Fibroblast of upper back skin (primary cell): ENCODE measurements at regions not wholly inside any gene's neighbourhood (a gene's known extent, or its start where the extent isn't known, plus 50 kb on each side); places are given as distances from the start of the nearest gene placed in this dataset.

Experiments used
- DNase-seq: peaks from one replicate; pipeline ENCODE4 v3.0.0-alpha.2; 2013

DNA sequence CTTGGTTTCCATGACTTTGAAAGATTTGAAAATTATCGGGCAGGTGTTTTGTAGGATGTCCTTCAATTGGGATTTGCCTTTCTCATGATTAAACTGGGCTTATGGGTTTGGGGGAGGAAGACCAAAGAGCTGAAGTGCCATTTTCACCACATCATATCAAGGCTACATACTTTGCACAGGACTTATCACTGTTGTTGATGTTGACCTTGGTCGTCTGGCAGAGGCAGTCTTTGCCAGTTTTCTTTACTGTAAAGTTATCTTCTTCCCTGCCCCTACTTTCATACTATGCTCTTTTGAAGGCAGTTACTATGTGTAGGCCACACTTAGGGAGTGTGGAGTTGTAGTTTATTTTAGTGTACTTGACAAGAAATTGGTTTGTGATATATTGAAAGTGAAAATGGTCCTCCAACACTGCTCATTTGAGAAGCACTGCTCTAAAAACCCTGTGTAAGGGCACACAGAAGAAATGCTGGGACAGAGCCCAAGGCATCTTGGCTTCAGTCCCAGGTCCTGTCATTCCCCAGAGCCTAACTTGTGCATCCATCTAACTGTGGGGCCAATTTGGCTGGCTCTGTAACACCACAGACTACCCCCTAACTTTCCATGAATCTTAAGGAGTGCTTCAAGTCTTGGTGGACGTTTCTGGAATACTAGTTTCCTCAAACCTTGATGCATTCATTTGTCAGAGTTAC is 384.9 kb downstream of the KCNRG start:
- DNase-seq: peak; percentile 56

DNA sequence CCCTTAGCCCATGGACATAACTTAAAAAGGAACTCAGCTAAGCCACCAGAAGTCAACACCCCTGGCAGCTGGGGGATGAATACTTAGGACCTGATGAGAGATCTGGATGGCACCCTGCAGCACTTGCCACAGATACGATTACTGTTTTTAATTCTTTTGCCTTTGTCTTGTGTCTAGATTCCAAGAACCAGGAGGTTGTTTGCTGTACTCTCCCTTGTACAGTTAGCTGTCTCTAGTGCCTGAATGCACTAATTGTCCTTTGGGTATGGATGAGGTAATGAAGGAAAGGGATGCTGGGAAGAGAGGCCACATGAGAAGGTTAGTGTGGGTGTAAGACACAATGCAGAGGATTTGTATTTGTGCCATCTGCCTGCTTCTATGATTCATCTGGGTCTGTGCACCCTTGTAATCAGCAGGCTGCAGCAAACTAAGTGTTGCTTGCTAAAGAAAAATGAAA is 385.8 kb downstream of the KCNRG start:
- peak; percentile 76 for DNase-seq

DNA sequence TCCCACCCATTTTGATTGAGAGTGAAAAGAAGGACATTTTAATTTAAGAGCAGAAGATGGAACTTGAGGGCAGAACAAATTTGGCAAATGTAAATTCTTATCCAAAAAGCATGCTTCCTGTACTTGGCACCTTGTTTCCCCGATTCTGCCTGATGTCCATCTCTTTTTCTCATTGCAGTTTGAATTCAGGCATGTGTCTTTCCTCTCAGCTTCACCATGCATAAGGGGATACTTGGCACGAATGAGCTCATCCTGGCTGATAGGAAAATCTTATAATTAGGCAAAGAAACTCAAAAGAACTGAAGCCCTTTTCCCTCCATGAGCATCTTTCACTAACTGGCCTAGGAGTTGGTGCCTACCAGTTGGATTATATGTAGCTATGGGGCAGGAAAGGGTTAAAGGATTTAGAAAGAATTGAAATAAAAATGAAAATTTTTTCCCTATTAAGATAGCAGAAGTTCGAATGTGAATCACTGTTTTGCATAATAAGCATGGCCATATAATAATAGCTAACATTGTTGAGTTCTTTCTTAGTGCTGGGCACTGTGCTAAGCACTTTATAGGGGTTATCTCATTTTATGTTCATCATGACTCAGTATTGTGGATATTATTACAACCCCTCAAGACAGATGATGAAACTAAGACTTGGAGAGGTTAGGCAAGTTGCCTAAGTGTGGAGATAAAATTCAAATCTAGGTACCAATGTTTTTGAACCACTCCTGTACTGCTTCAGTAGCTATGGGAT is 386.6 kb downstream of the KCNRG start:
- peak; percentile 71 for DNase-seq

DNA sequence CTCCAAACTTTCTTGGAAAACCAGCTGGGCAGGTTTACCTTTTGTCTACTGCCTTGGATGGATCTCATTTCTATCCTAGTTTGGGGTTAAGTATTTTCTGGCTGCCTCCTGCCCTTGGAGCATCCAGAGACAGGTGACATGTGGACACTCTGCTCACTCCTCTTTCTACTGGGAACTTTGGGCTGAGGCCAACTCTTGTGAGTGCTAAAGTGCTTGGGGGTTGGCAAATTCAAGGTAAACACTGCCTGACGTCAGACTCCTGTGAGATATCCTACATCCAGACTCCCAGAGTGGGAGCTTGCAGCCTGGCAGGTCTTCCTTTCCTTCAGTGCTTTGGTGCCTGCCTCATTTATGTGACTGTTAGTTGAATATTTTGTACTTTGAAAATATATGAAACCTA is 388.1 kb downstream of the KCNRG start:
- DNase-seq: no peak

DNA sequence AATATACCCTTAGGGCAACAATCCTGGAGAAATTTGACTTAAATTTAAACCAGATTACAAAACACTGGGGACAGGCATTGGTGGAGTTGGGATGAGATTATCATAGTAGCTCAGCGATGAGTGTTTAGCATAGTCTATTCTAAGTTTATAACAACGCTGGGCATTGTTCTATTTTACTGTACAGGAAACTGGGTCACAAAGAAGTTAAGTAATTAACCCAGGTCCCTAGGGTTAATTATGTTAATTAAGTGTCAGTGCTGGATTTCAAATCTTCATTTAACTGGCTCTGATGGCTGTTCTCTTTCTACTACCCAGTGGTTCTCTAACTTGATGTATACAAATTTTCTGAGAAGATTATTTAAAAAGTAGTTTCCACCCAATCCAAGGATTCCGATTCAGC is 388.9 kb downstream of the KCNRG start:
- DNase-seq: no peak

DNA sequence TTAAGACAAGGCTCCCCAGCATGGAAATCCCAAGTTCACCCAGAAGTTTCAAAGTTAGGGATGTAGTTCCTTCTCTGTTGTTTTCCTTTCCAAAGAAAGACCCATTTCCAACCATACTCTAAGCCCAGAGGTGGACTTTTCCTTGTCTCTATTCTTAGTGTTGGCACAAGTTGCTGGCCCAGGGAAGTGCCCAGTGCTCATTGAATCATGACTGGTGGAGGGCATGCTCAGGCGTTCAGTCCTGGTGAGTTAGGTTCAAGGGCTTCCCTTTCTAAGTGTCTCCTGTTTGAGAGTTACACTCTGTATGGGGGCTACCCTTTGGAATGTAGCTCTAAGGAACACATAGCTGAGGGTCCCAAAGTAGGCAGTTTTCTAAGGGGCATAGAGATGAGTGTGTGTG is 389.5 kb downstream of the KCNRG start:
- no peak for DNase-seq

DNA sequence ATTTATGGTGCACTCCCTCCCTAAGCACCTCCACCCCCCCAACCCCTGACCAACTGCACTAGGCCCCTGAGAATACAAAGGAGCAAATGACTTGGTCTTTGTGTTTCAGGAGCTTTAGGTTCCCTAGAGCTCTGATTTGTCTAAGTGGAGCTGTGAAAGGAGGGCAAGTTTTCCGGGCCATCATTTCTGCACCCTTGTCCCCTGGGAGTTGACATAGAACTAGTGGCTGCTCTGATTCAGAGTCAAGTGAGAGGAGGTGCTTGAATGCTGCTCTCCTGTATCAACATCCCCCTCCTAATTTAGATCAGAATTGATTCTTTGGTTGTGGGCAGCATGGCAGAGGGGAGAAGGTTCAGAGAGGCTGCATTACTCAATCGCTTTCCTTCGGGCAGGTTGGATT is 391.6 kb downstream of the KCNRG start:
- DNase-seq: no peak

DNA sequence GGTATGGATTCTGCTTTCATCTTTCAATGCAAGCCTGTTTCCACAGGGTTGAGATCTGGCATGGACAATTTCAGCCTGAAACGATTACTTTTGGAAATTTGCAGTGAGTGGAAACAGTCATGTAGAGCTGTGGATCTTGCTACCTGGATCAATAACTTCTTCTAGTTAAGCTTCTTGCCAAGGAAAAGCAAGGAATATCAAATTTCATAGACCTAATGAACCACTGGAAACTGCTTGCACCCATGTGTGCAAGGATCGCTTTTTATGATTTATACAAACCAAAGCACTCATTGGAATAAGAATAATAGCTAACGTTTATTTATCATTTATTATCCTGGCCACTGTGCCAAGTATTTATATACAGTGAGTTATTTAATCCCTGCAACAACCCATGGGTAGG is 392.8 kb downstream of the KCNRG start:
- DNase-seq: no peak

DNA sequence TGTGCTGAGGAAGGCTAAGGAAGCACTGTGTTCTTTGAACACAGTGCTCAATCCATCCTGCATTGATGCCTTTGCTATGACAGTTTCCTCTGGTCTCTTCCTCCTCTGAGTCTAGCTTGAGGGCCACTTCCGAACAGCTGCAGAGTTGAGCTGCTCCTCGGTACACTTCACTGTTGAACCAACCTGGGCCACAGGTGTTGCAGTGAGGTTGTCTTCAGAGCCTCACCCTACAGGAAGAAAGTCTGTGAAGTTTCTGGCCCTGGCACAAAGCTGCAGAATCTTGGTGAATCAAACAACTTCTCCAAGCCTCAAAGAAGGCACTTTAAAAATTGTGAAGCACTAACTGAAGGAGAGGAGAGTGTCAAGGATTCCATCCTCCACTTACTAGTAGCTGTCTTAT is 394.0 kb downstream of the KCNRG start:
- DNase-seq: no peak

DNA sequence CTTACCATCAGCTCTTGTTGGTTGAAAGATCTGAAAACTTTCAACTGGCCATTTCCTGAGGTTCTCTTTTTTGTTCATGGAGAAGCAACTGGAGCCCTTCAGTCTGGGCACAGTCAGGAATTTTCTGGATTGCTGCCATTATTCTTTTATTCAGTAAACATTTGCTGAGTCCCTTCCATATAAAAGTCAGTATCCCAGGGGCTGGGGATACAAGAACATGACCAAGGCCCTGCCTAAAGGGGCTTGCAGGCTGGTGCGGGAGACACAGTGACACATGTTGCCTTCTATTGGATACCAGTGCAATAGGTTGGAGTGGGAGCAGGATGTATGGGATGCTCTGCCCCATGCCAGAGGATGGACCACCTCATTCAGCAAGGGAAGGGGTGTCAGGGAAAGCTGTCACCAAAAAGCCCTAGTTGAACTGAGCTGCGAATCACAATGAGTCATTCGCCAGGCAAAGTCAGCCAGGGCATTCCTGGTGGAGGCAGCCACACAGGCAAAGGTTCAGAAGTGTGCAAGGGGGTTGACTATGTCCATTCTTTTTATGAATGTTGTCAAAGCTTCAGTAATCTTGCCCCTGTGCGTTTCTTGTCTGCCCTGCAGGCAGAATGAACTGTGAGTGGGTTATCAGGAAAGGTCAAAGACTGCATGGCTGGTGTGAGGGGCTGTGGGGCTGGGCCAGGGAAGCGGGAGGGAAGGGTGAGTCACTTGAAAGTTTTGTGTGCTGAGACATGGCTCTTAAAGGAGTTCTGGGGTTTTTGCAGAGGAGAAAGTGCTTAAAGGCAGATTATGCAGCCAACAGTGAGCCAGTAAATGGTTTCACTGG is 395.9 kb downstream of the KCNRG start:
- DNase-seq: peak; percentile 86

DNA sequence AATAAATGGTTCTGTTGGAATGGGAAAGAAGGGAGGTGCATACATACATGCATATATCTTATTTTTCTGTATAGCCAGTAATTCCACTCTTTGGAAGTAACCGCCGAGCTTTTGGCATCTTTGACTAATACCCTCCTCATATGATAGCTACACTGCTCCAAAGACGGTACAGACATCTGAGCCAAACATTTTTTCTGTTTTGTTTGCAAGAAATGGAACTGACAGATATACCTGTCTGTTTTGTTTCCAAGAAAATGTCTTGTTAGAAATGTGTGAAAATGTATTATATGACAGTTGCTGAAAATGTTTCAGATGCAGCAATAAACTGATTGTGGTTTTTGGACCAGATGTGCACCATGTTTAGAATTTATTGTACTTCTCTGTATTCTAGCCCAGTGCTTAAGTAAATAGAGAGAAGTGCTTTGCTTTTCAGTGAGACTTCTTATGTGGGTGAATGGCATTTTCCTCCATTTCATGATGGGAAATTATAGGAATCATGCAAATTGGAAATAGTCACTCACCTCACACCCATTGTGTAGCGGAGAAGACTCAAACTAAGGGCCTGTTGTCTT is 396.9 kb downstream of the KCNRG start:
- DNase-seq: peak; percentile 27

DNA sequence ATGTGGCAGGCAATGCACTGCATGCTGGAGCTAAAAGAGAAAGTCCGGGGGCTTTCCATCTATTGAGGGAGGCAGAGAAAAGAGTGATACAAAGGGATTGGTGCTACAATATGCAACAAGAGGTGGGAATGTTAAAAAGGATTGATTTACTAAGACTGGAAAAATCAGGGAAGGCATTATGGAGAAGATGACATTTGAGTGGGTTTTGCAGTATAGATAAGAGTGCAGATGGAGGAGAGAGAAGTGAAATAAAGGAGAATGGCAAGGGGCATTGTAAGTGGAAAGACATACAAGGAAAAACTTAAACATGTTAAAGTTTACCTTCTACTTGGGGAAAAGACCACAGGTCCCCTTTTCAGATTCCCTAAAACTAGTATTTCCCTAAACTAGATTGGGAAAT is 399.4 kb downstream of the KCNRG start:
- no peak for DNase-seq

DNA sequence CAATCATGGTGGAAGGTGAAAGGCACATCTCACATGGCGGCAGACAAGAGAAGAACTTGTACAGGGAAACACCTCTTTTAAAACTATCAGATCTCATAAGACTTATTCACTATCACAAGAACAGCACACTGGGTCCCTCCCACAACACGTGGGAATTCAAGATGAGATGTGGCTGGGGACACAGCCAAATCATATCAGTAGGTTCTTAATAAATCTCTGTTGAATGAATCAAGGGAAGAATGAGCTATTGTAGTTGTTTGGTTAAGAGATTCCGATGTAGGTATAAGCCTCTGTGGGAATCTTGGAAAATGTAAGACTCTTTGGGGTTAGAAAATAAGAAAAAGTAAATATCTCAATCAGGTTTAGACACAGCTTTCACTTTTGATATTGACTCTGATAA is 400.2 kb downstream of the KCNRG start:
- no peak for DNase-seq

DNA sequence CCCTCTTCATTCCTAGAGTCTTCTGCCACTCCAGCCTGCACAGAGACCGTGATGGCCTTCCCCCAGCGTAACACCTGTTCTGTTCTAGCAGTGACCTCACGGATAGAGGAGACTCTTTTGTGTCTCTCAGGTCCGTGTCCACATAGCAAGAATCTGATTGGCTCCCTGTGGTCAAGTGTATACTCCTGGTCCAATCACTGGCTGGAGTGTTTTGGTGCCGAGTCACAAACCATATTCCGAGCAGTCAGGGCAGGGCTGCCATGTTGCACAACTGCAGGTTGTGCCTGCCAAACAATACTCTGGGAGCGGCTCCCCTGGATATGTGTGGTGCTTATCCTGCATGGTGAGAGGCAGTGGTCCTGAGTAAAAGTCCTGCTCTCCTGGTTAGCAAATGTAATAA is 402.4 kb downstream of the KCNRG start:
- no peak for DNase-seq

DNA sequence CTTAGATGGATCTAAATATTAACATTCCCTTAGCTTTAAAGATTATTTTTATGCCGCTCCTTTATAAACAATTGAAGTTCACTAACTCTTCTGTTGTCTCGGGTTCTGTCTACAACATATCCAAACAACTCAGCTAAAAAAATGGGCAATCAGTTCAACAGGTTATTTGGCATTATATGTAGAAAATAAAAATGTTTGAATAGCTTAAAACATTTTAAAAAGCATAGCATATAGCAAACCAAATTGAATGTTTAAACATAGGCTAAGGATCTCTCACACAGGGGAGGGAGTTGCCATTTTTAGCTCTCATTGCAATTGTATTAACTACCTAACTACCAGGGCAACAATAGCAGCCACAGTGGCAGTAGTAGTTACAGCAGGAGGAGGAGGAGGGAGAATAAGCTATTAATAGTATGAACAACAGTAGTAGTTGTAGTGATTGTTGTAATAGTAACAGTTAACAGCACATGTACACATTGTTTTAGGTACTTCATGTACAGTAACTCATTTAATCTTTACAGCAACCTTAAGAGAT is 404.2 kb downstream of the KCNRG start:
- no peak for DNase-seq

DNA sequence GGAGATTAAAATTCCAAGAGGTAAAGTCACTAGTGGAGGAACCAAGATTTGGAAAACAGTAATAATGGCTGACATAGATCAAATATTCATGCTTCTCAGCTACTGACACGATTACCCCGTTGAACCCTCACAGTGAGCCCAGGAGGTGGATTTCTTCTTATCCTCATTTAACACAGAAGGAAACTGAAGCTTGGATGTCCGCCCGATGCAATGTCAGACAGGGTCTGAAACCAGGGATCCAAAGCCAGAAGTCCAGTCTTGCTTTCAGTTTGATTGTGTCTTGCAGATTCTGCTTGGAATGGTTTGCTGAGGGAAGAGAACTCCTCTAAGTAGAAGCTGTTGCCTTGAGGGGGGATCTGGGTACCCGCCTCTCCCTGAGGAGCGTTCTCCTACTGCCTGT is 404.7 kb downstream of the KCNRG start:
- no peak for DNase-seq

DNA sequence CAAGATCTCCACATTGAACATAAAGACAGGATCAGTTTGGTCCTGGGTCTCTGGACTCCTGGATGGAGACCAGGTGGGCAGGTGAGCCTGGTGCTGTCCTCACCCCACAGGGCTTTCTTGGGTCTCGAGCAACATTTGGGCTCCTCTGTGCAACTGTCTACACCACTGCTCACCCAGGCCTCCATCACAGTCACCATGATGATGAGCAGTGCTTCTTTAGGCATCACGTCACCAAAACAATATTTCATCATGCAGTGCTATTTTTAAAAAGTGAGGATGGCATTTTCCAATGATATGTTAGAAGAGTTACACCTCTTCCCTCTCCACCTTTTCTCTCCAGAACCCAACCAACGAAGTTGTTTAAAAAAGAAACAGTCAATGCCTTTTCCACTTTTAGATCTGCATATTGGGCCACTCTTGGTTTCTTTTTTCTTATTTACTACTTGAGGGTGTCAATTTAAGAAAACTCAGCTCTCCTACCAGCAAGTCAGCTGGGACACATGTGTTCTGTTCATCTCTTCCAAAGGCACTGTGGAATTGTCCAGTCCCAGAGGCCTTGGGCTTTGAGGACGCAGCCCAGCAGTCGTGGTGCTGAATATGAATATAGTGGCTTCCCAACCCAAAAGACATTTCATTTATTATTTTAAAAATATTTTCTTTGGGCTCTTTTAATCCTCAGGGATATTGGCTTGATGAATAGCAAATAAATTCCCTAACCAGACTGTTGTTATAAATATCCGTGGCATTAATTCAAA is 405.7 kb downstream of the KCNRG start:
- no peak for DNase-seq

DNA sequence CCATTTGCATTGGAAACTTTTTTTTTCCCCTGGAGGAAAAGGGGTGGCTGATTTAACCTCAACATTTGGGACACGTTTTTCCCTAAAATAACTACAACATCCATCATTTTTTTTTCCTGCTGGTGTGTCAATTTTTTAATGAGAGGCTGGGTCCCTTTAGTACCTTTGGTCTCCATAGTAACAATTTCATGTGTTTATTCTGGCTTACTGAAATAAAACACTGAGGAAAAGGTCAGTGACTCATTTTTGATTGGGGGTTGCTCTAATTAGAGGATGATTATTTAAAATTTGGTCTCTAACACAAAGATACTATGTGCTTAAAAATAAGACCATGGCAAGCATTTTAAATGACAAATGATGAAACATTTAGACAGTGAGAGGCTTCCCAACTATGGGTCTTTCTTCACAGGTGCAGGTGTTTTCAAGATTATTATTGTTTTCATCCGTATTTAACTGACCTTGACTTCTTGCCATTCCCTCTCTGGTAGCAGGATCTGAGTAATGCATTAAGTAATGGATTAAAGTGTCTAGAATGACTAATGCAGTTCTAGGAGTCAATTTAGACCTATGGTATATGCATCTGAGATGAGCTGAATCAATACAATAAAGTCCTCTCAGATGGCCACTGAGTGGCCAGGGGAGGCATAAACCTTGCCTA is 406.4 kb downstream of the KCNRG start:
- peak; percentile 65 for DNase-seq

DNA sequence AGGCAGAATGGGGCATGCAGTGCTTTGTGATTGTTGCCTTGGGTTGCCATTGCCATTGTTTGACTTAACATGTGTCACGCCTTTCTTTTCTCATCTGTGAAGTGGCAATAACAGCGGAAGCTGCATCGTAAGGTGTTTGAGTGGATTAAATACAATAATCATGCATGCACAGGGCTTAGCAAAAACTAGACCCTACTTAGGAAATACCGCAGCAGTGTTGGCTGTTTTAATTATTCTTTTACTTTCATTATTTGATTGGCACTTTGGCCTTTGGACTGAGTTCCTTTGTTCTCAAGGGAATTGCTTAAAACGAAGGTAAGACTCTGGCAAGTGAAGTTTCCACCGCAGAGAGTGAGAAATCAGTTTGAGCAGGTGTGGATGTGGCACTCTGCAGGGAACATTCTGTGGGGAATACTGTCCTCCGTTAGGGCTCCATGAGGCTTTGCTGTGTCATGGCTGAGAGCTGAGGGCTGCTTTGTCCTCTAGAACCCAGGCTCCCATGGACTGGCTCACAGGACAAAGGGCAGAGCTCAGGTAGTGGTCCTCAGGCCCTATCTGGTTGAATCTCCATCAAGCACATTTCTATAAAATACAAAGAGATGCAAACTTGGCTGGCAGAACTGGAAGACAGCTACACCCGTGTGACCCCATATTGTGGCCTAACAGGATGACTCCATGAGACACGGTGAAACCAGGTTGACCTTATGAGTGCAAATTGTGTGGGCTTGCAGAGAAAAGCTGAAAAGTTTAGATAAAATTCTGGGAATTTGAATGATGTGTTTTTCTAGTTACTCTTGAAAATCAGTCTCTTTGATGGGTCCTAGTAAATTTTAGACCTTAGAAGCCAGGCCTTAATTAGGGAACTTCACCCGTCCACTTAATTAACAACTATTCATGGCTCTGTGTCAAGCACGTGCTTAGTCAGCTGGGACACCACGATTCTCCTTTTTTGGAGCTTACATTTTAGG is 407.2 kb downstream of the KCNRG start:
- no peak for DNase-seq

DNA sequence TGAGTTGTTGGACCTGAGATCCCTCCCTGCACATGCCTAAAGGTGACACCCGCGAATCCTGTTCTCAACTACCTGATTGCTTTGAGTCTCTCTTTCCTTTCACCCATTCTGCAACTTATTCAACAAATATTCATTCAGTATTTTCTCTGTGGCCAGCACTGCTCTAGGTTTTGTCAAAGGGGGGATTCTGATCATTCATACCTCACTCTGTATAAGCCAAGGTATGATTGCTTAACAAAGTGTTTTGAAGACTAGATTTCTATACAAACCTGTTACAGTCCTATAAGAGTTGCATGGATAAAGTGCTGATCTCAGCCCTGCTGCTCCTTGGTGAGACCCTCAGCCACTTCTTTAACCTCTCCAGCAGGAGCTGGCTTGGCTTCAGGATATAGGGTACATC is 409.7 kb downstream of the KCNRG start:
- no peak for DNase-seq

DNA sequence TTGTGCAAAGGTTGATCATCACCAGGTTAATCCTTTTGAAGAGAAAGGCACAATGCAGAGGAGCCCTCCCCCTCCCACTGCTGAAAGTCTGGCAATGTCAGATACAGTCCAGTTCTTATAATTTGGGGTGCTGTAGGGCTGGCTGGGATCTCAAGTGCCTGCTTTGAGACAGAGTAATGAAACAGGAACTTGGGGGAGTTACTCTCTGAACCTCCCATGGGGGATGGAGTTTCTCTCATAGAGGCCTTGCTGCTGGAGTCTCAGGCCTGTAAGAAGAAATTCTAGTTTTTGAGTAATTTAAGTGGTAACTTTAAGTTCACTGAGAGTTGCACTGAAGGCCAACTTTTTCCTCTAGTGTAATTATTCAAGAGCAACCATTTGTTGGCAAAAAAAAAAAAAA is 410.5 kb downstream of the KCNRG start:
- no peak for DNase-seq
